Activated T-cell treated with anti-CD3 and anti-CD28 coated beads, Interleukin-2, amount 50 U/mL, for 72 hours (primary cell): ENCODE measurements at regions not wholly inside any gene's neighbourhood (a gene's known extent, or its start where the extent isn't known, plus 50 kb on each side); places are given as distances from the start of the nearest gene placed in this dataset.

ENCODE experiments used
- ATAC-seq, 2 donors: fragments of 150-1000 bp; cut with Tn5 transposase; replicated peaks in 1 of 2; 2 replicates each; pipeline ENCODE4 v1.10.0; 2021; ENCODE audit warnings: moderate library complexity in 2 of 2, mild to moderate bottlenecking in 1 of 2
- DNase-seq, 2 donors: peaks; one replicate each; pipeline ENCODE4 v3.0.0; 2021 to 2022; ENCODE audit warnings: mixed read lengths in 1 of 2
- H3K27ac Mint-ChIP-seq: one replicate; pipeline ENCODE4 v1.8.0; 2022; ENCODE audit warnings: mild to moderate bottlenecking, moderate library complexity, mixed read lengths
- H3K27me3 Mint-ChIP-seq: one replicate; pipeline ENCODE4 v1.8.0; 2022; ENCODE audit warnings: low read depth, mixed read lengths
- H3K36me3 Mint-ChIP-seq, 2 donors: one replicate each; pipeline ENCODE4 v1.8.0; 2022; ENCODE audit warnings: mixed read lengths in 2 of 2, mild to moderate bottlenecking in 1 of 2; ENCODE audit not compliant: insufficient read depth in 2 of 2
- H3K4me1 Mint-ChIP-seq: one replicate; pipeline ENCODE4 v1.8.0; 2022; ENCODE audit warnings: low read depth, mixed read lengths
- H3K4me3 Mint-ChIP-seq, 2 donors: one replicate each; pipeline ENCODE4 v1.8.0; 2022; ENCODE audit warnings: mild to moderate bottlenecking in 2 of 2, mixed read lengths in 2 of 2, moderate library complexity in 2 of 2
- H3K9me3 Mint-ChIP-seq, 2 donors: one replicate each; pipeline ENCODE4 v1.8.0; 2022; ENCODE audit warnings: mixed read lengths in 2 of 2

GRCh38 chr20:24079661-24080412, 91.3 kb upstream of the GGTLC1 start:
- no peaks in the 10 kb centered on the region for H3K4me1 Mint-ChIP-seq
- H3K36me3 Mint-ChIP-seq = no peaks in the 10 kb centered on the region
- H3K9me3 Mint-ChIP-seq = peaks cover 0 to 2% of the 10 kb centered on the region in 2 donors
- peaks cover 4% of the 10 kb centered on the region for H3K27me3 Mint-ChIP-seq
- ATAC-seq (no peak), DNase-seq (no peak)
- H3K27ac Mint-ChIP-seq = no peak overlapping the region
- H3K4me3 Mint-ChIP-seq = no peak overlapping the region

GRCh38 chr20:24077145-24077544, 88.6 kb upstream of the GGTLC1 start:
- H3K27me3 Mint-ChIP-seq = peaks cover 2% of the 10 kb centered on the region
- ATAC-seq = no peak
- no peaks in the 10 kb centered on the region for H3K4me1 Mint-ChIP-seq
- H3K27ac Mint-ChIP-seq = no peak overlapping the region
- no peak overlapping the region for H3K4me3 Mint-ChIP-seq
- no peaks in the 10 kb centered on the region for H3K36me3 Mint-ChIP-seq
- H3K9me3 Mint-ChIP-seq = peaks cover 0 to 2% of the 10 kb centered on the region in 2 donors
- DNase-seq = no peak

- H3K27ac Mint-ChIP-seq = no peak overlapping the region
- peaks cover 10 to 26% of the 10 kb centered on the region in 2 donors for H3K36me3 Mint-ChIP-seq
- ATAC-seq (no peak), DNase-seq (no peak)
- H3K4me3 Mint-ChIP-seq = no peak overlapping the region
- H3K9me3 Mint-ChIP-seq = peaks cover 9 to 18% of the 10 kb centered on the region in 2 donors
- H3K27me3 Mint-ChIP-seq = no peaks in the 10 kb centered on the region
- peaks cover 11% of the 10 kb centered on the region for H3K4me1 Mint-ChIP-seq
These were observed 82.1 kb upstream of the GGTLC1 start for GRCh38 chr20:24070679-24071078.

- DNase-seq (peak; percentile 10 to 27), ATAC-seq (peak; percentile 75 to 78)
- Mint-ChIP-seq H3K9me3 (peaks cover 7 to 11% of the 10 kb centered on the region in 2 donors), H3K27ac (peak overlapping the region; percentile 18), H3K36me3 (peaks cover 9 to 20% of the 10 kb centered on the region in 2 donors), H3K4me1 (peaks cover 13% of the 10 kb centered on the region), H3K27me3 (no peaks in the 10 kb centered on the region), H3K4me3 (peak overlapping the region; percentile 52 to 67)
These were observed 77.6 kb upstream of the GGTLC1 start for GRCh38 chr20:24066076-24066700.

GRCh38 chr20:24064915-24065314, 76.3 kb upstream of the GGTLC1 start:
- peaks cover 4 to 5% of the 10 kb centered on the region in 2 donors for H3K9me3 Mint-ChIP-seq
- H3K4me3 Mint-ChIP-seq = no peak overlapping the region

GRCh38 chr20:24064092-24064491, 75.5 kb upstream of the GGTLC1 start:
- Mint-ChIP-seq H3K4me3 (no peak overlapping the region), H3K27me3 (no peaks in the 10 kb centered on the region), H3K36me3 (peaks cover 1 to 7% of the 10 kb centered on the region in 2 donors), H3K9me3 (peaks cover 4 to 5% of the 10 kb centered on the region in 2 donors), H3K4me1 (peaks cover 13% of the 10 kb centered on the region), H3K27ac (no peak overlapping the region)
- ATAC-seq (no peak), DNase-seq (no peak)

More at GRCh38 chr20:24064915-24065314, 76.3 kb upstream of the GGTLC1 start:
- ATAC-seq (no peak), DNase-seq (no peak)
- peaks cover 13% of the 10 kb centered on the region for H3K4me1 Mint-ChIP-seq
- peaks cover 5 to 12% of the 10 kb centered on the region in 2 donors for H3K36me3 Mint-ChIP-seq
- no peaks in the 10 kb centered on the region for H3K27me3 Mint-ChIP-seq
- no peak overlapping the region for H3K27ac Mint-ChIP-seq

- ATAC-seq = no peak
- Mint-ChIP-seq H3K4me3 (no peak overlapping the region), H3K27ac (no peak overlapping the region), H3K4me1 (peaks cover 13% of the 10 kb centered on the region), H3K36me3 (peaks cover under 1 to 3% of the 10 kb centered on the region in 2 donors), H3K27me3 (no peaks in the 10 kb centered on the region), H3K9me3 (peaks cover 1 to 4% of the 10 kb centered on the region in 2 donors)
- no peak for DNase-seq
These were observed 74.5 kb upstream of the GGTLC1 start for GRCh38 chr20:24063100-24063499.

- no peaks in the 10 kb centered on the region for H3K27me3 Mint-ChIP-seq
- H3K9me3 Mint-ChIP-seq = no peaks in the 10 kb centered on the region
- H3K36me3 Mint-ChIP-seq = no peaks in the 10 kb centered on the region
- DNase-seq (no peak), ATAC-seq (no peak)
- H3K4me3 Mint-ChIP-seq = no peak overlapping the region
- peaks cover 6% of the 10 kb centered on the region for H3K4me1 Mint-ChIP-seq
- H3K27ac Mint-ChIP-seq = no peak overlapping the region
These were observed 72.4 kb upstream of the GGTLC1 start for GRCh38 chr20:24060851-24061590.

GRCh38 chr20:24059174-24059573, 70.6 kb upstream of the GGTLC1 start:
- Mint-ChIP-seq H3K36me3 (no peaks in the 10 kb centered on the region), H3K4me3 (no peak overlapping the region), H3K4me1 (no peaks in the 10 kb centered on the region), H3K27me3 (no peaks in the 10 kb centered on the region), H3K9me3 (no peaks in the 10 kb centered on the region), H3K27ac (no peak overlapping the region)
- ATAC-seq (no peak), DNase-seq (no peak)

- no peaks in the 10 kb centered on the region for H3K9me3 Mint-ChIP-seq
- no peaks in the 10 kb centered on the region for H3K36me3 Mint-ChIP-seq
- H3K27me3 Mint-ChIP-seq = no peaks in the 10 kb centered on the region
- no peak for DNase-seq
- no peak overlapping the region for H3K27ac Mint-ChIP-seq
- no peak overlapping the region for H3K4me3 Mint-ChIP-seq
- H3K4me1 Mint-ChIP-seq = peaks cover 10% of the 10 kb centered on the region
- ATAC-seq = no peak
These were observed 67.9 kb upstream of the GGTLC1 start for GRCh38 chr20:24056491-24056890.

GRCh38 chr20:24052599-24053275, 64.2 kb upstream of the GGTLC1 start:
- peaks cover 0 to 5% of the 10 kb centered on the region in 2 donors for H3K36me3 Mint-ChIP-seq
- H3K4me3 Mint-ChIP-seq = no peak overlapping the region
- no peaks in the 10 kb centered on the region for H3K27me3 Mint-ChIP-seq
- no peak for DNase-seq
- H3K27ac Mint-ChIP-seq = no peak overlapping the region
- no peak for ATAC-seq
- H3K4me1 Mint-ChIP-seq = peaks cover 44% of the 10 kb centered on the region
- H3K9me3 Mint-ChIP-seq = peaks cover 0 to 4% of the 10 kb centered on the region in 2 donors

GRCh38 chr20:24051160-24051559, 62.6 kb upstream of the GGTLC1 start:
- peak overlapping the region; percentile 26 for H3K27ac Mint-ChIP-seq
- peaks cover 0 to 4% of the 10 kb centered on the region in 2 donors for H3K9me3 Mint-ChIP-seq
- DNase-seq = no peak
- H3K4me1 Mint-ChIP-seq = peaks cover 59% of the 10 kb centered on the region
- ATAC-seq = no peak
- peaks cover 0 to 5% of the 10 kb centered on the region in 2 donors for H3K36me3 Mint-ChIP-seq
- no peaks in the 10 kb centered on the region for H3K27me3 Mint-ChIP-seq
- no peak overlapping the region for H3K4me3 Mint-ChIP-seq

- peaks cover 0 to 5% of the 10 kb centered on the region in 2 donors for H3K36me3 Mint-ChIP-seq
- no peaks in the 10 kb centered on the region for H3K27me3 Mint-ChIP-seq
- H3K4me3 Mint-ChIP-seq = no peak overlapping the region
- no peak overlapping the region for H3K27ac Mint-ChIP-seq
- peaks cover 68% of the 10 kb centered on the region for H3K4me1 Mint-ChIP-seq
- ATAC-seq (no peak), DNase-seq (no peak)
- H3K9me3 Mint-ChIP-seq = peaks cover 0 to 4% of the 10 kb centered on the region in 2 donors
These were observed 61.5 kb upstream of the GGTLC1 start for GRCh38 chr20:24050119-24050518.
